ENCODE measurements at regions not wholly inside any gene's neighbourhood (a gene's known extent, or its start where the extent isn't known, plus 50 kb on each side); places are given as distances from the start of the nearest gene placed in this dataset.

GRCh38 chr21:15514073-15514946 lies 215.5 kb upstream of the USP25 start:
- Histone ChIP-seq H2BK20ac (ENCODE audit: low read depth, low read length) (no peak overlapping the region), H3K23ac (ENCODE audit: low read depth, low read length) (no peak overlapping the region), H2AK9ac (replicated peaks; ENCODE audit: low read depth, low read length, poor library complexity) (no peak overlapping the region), H3K9me3 (ENCODE audit: control insufficient read depth, insufficient read depth, low read length) (no peaks in the 10 kb centered on the region), H3K4me1 (ENCODE audit: control insufficient read depth, insufficient read depth, low read length) (no peaks in the 10 kb centered on the region), H2AFZ (replicated peaks; ENCODE audit: low read length, poor library complexity) (no peak overlapping the region), H3K27ac (ENCODE audit: insufficient read depth, low read length) (no peak overlapping the region), H3K56ac (ENCODE audit: extremely low read depth, insufficient read depth, low read length) (no peak overlapping the region), H4K20me1 (ENCODE audit: insufficient read depth, low read length) (no peaks in the 10 kb centered on the region), H3K27me3 (ENCODE audit: control insufficient read depth, insufficient read depth, low read length) (no peaks in the 10 kb centered on the region), H3K18ac (ENCODE audit: low read depth, low read length) (no peak overlapping the region), H3K4me2 (ENCODE audit: low read depth, low read length) (no peak overlapping the region), H3K36me3 (ENCODE audit: control insufficient read depth, insufficient read depth, low read length) (no peaks in the 10 kb centered on the region), H2AK5ac (ENCODE audit: low read depth, low read length) (no peak overlapping the region), H3K79me1 (ENCODE audit: low read depth in 1 of 2, low read length in 2 of 2) (no peaks in the 10 kb centered on the region), H3K9me1 (ENCODE audit: insufficient read depth, low read length) (no peaks in the 10 kb centered on the region), H4K91ac (ENCODE audit: insufficient read depth, low read depth, low read length) (no peak overlapping the region), H3K4ac (ENCODE audit: low read depth, low read length) (no peak overlapping the region), H4K5ac (ENCODE audit: low read depth, low read length) (no peak overlapping the region), H2BK5ac (ENCODE audit: low read depth, low read length, poor library complexity, severe bottlenecking) (no peak overlapping the region), H3K9ac (ENCODE audit: low read depth, low read length) (no peak overlapping the region), H4K8ac (ENCODE audit: low read depth in 2 of 2, low read length in 2 of 2) (no peak overlapping the region), H3K4me3 (ENCODE audit: insufficient read depth, low read depth, low read length) (no peak overlapping the region), H2BK120ac (ENCODE audit: low read depth, low read length) (no peak overlapping the region), H3K14ac (replicated peaks; ENCODE audit: low read depth, low read length) (no peak overlapping the region), H2BK15ac (ENCODE audit: low read depth, low read length) (no peak overlapping the region)
- 65% methylated on average over 3 of the region's 8 CpGs; no CpG with 5 or more reads in 1 of the 2 experiments for WGBS, 2 experiments (ENCODE audit: extremely low coverage in 2 of 2, insufficient read length in 1 of 2)
- ChIA-PET CTCF (no interaction called here), POLR2A (ENCODE audit: unreplicated experiment) (no interaction called here)
- DNase-seq: no peak
- BruUV-seq (replicated peaks): no TSS peak
- dilution Hi-C loops (cut with HindIII; ENCODE audit: low sequenced_read_pairs, unreplicated experiment): no loop called here
- in situ Hi-C loops (cut with MboI; ENCODE audit: low sequenced_read_pairs): no loop called here
- no peak for ATAC-seq (ENCODE audit: low read depth)
- intact Hi-C loops (cut with micrococcal nuclease): no loop called here
- TF ChIP-seq CEBPB (IDR thresholded peaks at IDR 0.05; ENCODE audit: low read depth, low read length) (no peak), CHD1 (IDR thresholded peaks at IDR 0.05; ENCODE audit: low read depth, low read length) (no peak), RFX5 (IDR thresholded peaks at IDR 0.05; ENCODE audit: low read depth, low read length) (no peak), POLR2A (IDR thresholded peaks at IDR 0.05; ENCODE audit: low read depth, low read length) (no peak), SMC3 (IDR thresholded peaks at IDR 0.05; ENCODE audit: low read depth, low read length) (no peak), RAD21 (IDR thresholded peaks at IDR 0.05; ENCODE audit: low read length) (no peak)

Data from IMR-90 (cell line).